ENCODE measurements at regions not wholly inside any gene's neighbourhood (a gene's known extent, or its start where the extent isn't known, plus 50 kb on each side); places are given as distances from the start of the nearest gene placed in this dataset.

DNA sequence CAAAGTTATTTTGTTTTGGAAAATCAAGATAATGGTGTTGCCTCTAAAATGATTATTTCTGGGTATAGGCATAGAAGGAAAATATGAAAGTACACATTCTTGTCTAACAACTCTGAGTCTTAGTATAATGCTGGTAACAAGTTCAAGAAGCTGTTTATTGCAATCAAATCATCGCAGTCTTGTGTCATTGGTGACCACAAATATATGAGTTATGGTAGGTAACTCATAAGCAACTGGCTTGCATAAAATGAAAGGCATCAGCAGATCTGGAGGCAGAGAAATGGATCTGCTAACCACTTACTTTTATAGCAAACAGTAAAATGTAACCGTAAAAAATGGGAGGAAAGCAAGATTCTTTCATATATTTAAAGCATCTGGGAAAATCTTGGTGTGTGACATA lies 156.2 kb upstream of the TCF4 start:
- TF ChIP-seq, protein P1, sequence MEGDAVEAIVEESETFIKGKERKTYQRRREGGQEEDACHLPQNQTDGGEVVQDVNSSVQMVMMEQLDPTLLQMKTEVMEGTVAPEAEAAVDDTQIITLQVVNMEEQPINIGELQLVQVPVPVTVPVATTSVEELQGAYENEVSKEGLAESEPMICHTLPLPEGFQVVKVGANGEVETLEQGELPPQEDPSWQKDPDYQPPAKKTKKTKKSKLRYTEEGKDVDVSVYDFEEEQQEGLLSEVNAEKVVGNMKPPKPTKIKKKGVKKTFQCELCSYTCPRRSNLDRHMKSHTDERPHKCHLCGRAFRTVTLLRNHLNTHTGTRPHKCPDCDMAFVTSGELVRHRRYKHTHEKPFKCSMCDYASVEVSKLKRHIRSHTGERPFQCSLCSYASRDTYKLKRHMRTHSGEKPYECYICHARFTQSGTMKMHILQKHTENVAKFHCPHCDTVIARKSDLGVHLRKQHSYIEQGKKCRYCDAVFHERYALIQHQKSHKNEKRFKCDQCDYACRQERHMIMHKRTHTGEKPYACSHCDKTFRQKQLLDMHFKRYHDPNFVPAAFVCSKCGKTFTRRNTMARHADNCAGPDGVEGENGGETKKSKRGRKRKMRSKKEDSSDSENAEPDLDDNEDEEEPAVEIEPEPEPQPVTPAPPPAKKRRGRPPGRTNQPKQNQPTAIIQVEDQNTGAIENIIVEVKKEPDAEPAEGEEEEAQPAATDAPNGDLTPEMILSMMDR (IDR thresholded peaks at IDR 0.05): no peak
- TF ChIP-seq POLR2A (IDR thresholded peaks at IDR 0.05): no peak
